GM18511 (cell line): ENCODE measurements at regions not wholly inside any gene's neighbourhood (a gene's known extent, or its start where the extent isn't known, plus 50 kb on each side); places are given as distances from the start of the nearest gene placed in this dataset.
"Not testable (repeated sequence)": the region's sequence is repeated elsewhere in the genome, so short reads cannot be mapped to it uniquely, and the experiment has no call there.

ENCODE experiments used
- ATAC-seq: cut with Tn5 transposase; IDR thresholded peaks from one replicate; pipeline ENCODE4 v1.9.1; 2021; ENCODE audit warnings: mild to moderate bottlenecking, moderate library complexity; ENCODE audit not compliant: unreplicated experiment

- ATAC-seq = no peak
These were observed 658.9 kb upstream of the SYT4 start for GRCh38 chr18:43936176-43936575.

- no peak for ATAC-seq
These were observed 672.0 kb upstream of the SYT4 start for GRCh38 chr18:43949291-43949690.

- ATAC-seq = no peak
These were observed 672.8 kb upstream of the SYT4 start for GRCh38 chr18:43950062-43950461.

DNA sequence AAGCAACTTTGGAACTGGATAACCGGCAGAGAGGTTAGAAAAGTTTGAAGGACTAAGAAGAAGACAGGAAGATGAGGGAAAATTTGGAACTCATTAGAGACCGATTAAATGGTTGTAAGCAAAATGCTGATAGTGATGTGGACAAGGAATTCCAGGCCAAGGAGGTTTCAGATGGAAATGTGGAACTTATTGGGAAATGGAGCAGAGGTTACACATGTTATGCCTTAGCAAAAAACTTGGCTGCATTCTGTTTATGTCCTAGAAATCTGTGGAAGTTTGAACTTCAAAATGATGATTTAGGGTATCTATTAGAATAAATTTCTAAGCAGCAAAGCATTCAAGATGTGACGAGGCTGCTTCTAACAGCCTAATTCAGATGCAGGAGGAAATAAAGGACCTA lies 675.1 kb upstream of the SYT4 start:
- no peak for ATAC-seq

GRCh38 chr18:43961722-43962121 lies 684.4 kb upstream of the SYT4 start:
- no peak for ATAC-seq

- no peak for ATAC-seq
These were observed 687.4 kb upstream of the SYT4 start for GRCh38 chr18:43964666-43965065.

DNA sequence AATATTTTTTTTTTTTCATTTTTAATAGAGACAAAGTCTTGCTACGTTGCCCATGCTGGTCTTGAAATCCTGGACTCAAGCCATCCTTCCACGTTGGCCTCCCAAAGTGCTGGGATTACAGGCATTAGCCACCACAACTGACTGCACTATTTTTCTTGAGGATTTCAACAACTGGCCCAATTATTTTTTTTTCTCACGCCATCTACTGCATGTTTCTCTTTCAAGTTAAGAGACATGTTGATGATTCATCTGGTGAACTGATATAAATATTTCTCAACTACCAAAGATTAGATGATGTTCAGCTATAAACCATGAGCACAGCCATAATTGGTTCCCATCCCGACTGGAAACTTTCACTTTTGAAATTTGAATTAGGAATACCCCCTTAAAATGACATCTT lies 688.4 kb upstream of the SYT4 start:
- no peak for ATAC-seq

DNA sequence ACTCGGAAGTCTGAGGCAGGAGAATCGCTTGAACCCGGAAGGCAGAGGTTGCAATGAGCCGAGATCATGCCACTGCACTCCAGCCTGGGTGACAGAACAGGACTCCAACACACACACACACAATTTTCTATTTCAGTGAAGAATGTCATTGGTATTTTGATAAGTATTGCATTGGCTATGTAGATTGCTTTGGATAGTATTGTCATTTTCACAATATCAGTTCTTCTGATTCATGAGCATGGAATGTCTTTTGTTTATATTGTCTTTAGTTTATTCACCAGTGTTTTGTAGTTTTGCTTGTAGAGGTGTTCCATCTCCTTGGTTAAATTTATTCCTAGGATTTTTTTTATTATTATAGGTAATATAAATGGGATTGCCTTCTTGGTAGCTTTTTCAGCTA lies 693.4 kb upstream of the SYT4 start:
- no peak for ATAC-seq

- no peak for ATAC-seq
These were observed 700.9 kb upstream of the SYT4 start for GRCh38 chr18:43978174-43978573.

DNA sequence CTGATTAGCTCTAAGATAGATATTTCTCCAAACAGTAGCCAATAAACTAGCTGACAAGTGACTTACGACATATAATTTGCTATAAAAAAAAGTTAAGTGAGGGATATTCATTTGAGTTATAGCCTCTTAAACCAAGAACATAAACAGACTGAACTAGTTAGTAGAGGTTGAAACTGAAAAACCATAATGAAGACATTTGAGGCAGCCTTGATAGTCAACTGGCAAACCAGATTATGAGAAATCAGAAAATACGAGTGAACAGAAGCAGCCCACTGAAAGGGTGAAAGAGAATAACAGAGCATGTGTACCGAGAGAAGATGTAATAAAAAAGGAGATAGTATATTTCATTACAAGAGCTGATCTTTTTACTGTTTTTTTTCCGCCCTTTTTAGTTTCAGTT lies 698.1 kb upstream of the SETBP1 start:
- no peak for ATAC-seq

DNA sequence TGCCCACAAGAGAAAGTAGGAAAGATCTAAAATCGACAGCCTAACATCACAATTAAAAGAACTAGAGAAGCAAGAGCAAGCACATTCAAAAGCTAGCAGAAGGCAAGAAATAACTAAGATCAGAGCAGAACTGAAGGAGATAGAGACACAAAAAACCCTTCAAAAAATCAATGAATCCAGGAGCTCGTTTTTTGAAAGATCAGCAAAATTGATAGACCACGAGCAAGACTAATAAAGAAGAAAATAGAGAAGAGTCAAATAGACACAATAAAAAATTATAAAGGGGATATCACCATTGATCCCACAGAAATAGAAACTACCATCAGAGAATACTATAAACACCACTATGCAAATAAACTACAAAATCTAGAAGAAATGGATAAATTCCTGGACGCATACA lies 693.6 kb upstream of the SETBP1 start:
- ATAC-seq = not testable (repeated sequence)

DNA sequence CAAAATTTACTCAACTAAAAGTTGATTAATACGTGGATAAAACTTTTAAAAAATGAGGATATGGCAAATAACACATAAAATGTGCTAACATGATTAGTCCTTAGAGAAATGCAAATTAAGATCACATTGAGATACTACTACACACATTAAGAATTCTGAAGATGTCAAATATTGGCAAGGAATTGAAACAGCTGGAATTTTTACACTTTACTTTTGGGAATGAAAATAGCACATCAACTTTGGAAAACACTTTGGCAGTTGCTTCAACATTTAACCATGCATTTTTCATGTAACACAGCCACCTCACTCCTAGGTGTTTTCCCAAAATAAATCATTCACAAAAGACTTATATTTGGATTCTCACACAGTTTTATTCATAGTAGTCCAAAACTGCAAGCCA lies 687.9 kb upstream of the SETBP1 start:
- ATAC-seq = no peak

- ATAC-seq = no peak
These were observed 686.3 kb upstream of the SETBP1 start for GRCh38 chr18:43994381-43994780.

GRCh38 chr18:44013871-44014270 lies 666.8 kb upstream of the SETBP1 start:
- no peak for ATAC-seq

DNA sequence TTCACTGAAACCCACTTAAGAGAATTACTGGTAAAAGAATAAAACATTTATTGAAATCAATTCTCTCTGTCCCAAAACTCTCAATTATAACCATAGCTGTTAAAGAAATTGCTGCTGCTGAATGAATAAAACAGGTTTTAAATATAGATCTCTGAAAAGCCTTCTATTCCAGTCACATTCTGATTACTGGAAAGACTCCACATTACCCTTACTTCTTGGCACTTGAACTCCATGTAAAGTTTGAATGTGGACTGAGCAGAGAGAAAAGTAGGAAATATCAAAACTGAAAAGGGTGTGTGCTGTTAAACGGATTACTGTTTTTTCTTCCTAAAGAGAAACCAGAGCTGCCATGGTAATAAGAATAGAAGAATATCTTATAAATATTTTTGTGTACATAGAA lies 655.3 kb upstream of the SETBP1 start:
- no peak for ATAC-seq

GRCh38 chr18:44028109-44028508 lies 652.6 kb upstream of the SETBP1 start:
- no peak for ATAC-seq

DNA sequence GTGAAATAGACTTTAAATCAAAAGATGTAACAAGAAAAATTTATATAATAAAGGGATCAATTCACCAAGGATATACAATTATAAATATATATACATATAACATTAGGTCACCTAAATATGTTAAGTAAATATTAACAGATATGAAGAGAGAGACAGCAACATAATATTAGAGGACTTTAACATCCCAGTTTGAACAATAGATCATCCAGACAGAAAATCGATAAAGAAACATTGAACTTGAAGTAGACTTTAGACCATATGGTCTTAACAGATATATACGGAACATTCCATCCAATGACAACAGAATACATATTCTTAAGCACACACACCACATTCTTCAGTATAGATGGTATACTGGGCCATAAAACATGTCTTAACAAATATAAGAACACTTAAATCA lies 649.6 kb upstream of the SETBP1 start:
- ATAC-seq = no peak

- ATAC-seq = peak; percentile 66
These were observed 647.5 kb upstream of the SETBP1 start for GRCh38 chr18:44033144-44033701.

DNA sequence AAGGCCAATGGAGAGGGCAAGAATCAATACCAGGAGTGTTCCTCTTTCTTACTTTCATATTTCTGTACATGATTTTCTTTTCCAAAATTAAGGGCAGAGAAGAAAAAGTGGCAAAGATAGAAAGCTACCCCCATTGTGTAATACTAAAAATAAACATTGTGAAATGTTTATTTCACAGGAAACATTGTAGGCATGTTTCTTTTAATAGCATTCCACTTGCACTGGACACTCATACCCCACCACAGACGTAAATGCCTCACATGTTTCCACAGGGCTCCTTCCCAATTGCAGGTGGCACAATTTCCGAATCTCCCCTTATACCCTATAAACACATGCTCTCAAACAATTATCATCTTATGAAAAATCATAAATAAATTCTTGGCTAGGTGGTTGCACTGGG lies 645.1 kb upstream of the SETBP1 start:
- ATAC-seq = no peak

- ATAC-seq = no peak
These were observed 644.2 kb upstream of the SETBP1 start for GRCh38 chr18:44036501-44036900.

GRCh38 chr18:44039216-44039615 lies 641.5 kb upstream of the SETBP1 start:
- ATAC-seq = no peak

- no peak for ATAC-seq
These were observed 640.9 kb upstream of the SETBP1 start for GRCh38 chr18:44039826-44040225.

DNA sequence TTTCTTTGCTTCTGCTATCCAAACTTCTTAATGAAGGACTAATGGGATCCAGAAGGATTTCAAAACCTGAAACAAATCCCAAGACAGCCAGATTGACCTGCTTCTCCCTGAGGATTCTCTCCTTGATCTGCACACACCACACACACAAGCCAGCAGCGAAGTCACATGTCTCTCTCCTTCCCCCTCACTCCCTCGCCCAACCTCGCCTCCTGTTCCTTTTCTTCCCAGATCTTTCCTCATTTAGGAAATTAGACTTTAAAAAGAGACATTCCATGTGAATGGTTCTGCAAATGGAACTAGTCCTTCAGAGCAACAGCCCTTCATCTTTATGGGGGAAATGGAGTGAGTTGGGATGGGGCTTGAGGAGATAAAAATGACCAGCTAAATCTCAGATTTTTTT lies 639.1 kb upstream of the SETBP1 start:
- no peak for ATAC-seq

DNA sequence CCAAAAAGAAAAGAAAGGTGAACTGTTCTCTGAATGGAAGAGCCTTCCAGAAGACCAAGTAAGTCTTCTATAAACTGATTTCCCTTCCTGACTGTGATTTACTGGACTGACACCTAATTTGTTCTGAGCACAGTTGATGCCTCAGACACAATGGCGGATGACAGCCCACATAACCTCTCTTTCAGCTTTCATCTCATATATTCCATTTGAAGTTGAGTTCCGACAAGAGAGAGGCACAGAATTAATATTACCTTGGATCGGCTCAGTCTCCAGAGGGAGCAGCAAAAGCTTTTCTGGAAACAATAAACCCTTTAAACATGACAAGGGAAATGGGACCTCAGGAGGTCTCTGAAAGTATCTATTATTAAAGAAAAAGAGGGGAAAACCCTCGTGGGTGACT lies 638.7 kb upstream of the SETBP1 start:
- no peak for ATAC-seq
